GM18867 (cell line): ENCODE measurements at regions not wholly inside any gene's neighbourhood (a gene's known extent, or its start where the extent isn't known, plus 50 kb on each side); places are given as distances from the start of the nearest gene placed in this dataset.

ENCODE experiments used
- ATAC-seq: cut with Tn5 transposase; IDR thresholded peaks from one replicate; pipeline ENCODE4 v1.9.1; 2021; ENCODE audit warnings: mild to moderate bottlenecking, moderate library complexity; ENCODE audit not compliant: unreplicated experiment

DNA sequence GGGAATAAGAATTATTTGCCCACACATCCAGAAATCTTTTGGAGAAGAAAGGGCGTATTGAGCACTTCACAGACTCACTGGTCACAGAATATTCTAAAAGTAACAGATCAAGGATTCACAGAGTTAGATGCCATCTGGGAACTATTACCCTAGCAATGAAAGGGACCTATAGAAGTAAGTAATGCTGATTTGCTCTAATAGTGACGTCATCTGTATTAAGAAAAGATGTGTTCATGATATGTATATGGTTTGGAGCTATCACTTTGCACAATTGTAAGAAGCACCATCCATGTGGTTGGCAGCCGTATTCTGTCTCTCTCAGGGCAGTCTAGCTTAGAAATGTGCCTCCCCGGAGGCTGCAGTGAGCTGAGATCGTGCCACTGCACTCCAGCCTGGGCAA lies 52.8 kb upstream of the SV2C start:
- no peak for ATAC-seq

DNA sequence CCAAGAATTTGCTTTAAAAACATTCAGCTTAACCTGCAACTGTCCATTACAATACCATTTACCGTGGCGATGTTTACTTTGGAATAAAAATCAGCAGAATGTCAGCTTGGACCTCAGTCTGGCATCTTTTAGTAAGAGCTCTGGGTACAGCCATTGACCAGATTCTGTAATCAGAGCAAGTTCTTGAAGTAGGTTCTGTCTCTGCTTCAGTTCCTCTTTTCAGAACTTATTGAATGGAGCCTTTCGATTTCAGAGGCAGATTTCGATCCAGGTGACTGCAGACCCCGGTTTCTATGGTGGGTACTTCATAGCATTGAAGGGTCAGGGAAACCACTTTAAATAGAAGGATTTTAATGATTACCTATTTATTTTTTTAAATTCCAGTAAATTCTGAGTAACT lies 53.4 kb upstream of the SV2C start:
- ATAC-seq: no peak

DNA sequence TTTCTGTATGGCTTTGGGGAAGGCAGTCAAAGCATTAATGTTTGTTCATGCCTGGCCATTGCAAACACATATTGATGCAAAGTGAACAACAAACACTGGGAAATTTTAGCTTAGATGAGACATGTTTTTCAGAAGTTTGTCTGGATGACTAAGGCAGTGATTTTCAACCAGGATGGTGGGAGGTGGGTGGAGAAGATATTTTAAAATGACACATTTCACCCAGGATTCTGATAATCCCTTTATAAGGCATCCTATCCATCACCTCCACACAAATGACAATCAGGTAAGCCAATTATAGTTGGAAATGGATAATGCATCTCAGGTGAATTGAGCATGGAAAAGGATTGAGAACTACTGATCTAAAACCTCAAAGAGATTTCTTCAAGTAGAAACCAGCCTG lies 57.4 kb upstream of the SV2C start:
- no peak for ATAC-seq

DNA sequence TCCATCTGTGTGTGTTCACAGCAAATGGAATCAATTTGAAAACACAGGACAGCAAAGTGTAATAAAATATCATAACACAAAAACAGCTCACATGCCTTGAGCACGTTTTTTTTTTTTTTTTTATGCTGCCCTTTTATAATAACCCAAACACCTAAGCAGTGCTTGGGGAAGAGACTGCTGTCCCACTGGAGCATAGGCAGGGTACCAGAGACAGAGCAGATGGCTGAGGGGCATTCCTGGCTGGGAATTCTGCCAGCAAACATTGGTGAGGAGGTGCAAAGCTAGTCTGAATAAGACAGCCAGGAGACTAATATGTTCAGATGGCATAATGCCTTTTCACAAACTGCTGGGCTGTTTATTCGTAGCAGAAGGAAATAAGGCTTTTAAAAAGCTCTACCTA lies 58.1 kb upstream of the SV2C start:
- ATAC-seq: no peak

DNA sequence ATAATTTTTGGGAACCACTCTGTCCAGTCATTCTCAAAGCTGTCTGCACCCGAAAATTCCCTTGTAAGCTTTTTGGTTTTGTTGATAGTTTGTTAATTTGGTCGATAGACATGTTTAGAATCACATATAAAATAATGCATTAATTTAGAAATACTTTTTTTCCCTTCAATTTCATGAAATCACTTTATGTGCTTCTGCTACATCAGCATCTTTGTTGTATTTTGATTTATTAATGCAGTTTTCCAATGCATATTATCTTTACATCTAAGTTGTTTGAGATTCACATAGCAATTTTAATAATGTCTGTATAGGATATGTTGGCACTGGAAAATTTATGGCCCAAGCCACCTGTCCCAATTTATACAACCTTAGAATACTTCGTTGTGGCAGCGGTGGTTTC lies 60.6 kb upstream of the SV2C start:
- ATAC-seq: no peak

DNA sequence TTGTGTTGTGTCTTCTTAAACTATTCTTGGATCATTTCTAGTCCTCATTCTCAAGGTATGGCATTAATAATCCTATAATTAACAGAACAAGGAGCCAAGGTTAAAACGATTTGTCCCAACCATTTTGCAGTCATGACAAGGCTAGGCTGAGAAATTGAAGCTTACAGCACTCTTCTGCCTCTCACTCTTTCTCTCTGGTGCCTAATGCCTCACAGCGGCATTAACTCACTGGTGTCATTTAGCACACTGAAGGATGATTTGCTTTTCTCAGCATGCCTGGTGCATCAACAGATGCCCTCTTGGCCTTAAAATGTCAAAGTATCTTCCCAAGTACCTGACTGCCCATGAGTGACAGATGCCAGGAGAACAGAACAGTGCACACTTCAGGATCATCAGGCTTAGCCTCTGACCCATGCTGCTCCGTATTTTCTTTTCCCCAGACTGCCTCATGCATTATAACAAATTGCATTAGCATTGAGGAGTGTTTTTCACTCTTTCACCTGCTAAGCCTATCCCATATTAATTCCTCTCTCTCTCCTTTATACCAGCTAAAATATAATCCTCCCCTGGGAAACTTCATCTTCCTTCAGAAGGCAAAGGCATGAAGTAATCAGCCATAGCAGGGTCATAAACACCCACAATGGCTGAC lies 61.1 kb upstream of the SV2C start:
- ATAC-seq: no peak

DNA sequence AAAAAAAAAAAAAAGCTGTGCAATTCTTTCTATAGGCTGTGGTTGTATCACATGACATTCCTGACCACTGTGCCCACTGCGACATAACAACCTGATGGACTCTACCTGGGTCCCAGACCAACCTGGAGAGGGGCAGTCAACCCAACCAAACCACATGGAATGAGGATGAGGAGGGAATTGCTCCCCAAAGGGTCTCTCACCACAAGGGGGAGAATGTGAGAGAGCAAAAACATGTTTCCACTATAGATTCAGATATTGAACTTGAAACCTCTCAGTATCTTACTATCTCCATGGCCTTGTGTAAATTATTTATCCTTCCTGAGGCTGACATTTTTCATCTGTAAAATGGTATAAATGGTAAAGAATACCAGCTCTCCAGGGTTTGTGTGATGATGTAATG lies 66.9 kb upstream of the SV2C start:
- ATAC-seq: no peak

DNA sequence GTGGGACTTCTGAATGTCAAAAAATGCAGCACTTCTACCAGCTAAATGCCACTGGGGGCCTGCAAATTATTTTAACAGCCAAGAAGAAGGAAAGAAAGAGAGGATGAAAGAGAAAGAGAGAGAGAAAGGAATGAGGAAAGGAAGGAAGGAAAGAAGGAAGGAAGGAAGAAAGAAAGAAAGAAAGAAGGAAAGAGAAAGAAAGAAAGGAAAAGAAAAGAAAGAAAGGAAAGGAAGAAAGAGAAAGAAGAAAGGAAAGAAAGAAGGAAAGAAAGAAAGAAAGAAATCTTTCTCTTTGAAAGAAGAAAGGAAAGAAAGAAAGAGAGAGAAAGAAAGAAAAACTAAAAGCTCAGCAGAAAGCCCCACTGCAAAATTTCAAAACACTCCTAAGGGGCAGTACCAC lies 69.2 kb upstream of the SV2C start:
- ATAC-seq: no peak

DNA sequence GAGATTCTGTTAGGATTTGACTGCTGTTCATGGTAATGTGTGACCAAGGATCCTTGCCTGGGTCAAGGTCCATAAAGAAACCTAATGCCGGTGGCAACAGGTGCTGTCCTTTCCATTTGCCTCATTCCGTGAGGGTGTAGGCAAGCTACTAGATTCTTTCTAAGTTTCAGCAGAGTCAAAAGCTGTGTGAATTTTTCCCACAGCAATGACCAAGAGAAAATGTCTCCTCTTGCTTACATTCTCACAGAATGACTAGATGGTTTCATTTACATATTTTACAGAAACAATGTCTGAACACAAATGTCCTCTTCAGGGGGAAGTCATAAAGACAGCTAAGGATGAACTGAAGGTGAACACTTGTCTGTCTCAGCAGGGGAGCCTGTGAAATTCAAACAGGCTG lies 75.3 kb upstream of the SV2C start:
- ATAC-seq: no peak

DNA sequence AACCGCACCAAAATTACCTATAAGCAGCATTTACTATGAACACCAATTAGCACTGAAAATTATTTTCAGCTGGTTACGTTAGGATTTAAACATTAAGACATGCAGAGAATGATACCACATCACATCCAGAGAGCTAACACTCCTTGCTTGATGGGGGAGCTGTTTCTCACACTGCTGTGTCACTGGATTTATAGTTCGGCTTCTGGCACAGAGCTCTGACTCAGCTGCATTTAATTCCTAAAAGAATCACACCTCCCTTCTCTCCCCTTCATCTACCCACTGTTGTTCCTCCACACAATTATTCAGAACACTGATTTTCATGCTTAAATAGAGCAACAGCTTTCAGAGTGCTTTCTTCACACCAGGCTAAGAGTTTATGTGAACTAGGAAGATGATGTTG lies 82.6 kb upstream of the SV2C start:
- no peak for ATAC-seq

DNA sequence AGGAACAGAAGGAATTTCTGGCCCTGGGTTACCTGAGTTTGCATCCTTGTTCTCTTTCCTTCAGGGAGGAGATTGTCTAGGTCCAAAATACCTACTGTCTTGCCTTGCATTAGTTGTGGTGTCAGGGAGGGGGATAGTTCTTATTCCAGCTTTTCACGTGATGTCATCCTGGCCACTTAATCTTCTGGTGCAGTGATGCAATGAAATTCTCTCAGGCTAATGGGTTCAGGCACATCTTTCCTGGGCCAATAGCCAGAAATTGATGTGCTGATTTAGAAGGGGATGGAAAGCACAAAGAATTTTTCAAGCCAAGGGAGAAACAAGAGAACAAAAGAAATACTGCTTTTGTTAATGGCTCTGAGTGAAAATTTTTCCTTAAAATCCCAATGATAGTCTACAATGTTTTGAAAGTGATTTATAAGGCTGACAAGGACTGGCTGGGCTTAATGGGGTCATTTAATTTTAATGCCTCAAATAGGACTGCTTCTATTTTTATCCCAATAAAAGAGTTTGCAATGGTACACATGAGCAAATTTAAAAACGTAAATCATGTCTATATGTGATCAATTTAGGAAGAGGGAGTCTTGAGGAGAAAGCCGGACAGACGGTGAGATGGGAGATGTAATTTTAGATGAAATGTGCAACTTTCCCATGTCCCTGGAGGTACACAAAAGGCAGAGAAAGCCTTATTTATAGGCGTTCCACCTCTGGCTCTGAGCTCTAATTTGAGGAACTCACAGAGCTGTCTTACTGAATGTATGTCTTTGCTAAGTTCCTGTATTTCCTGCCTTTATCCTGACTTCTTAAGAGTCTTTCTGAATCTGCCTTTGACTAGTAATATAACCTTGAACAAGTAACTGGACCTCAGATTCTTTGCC lies 89.3 kb upstream of the SV2C start:
- ATAC-seq: no peak

DNA sequence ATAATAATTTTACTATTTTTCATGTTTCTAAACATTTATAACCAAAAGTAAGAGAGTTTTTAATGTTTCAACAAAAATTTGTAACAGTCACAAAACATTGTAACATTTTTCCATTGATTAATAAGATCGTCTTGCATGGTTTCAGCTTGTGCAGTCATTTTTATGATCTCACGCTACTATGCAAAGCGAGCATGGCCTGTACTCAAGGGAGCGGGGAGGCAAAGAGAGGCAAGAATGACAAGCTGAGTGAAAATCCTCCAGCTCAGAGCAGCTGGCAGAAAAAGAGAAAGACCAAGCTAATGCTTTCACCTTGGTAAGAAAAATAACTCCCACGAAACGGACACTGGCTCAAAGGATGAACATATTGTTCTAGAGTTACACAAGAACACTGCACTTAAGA lies 90.0 kb upstream of the SV2C start:
- ATAC-seq: no peak

DNA sequence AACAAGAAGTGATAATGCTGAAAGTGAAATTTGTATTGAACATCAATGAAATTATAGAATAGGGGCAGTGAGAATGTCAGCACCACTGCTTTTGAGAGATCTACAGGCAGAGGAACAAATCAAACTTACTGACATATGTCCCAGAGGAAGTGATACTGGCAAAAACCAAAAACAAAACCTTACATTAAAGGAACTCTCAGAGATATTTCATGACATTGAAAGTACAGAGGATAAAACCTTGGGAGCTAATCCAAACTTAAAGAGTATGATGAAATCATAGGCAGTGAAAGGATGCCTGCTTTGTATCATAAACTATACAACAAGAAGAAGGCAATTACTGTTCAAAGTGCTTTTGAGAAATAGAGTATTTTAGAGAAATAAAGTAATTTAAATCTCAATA lies 90.4 kb upstream of the SV2C start:
- no peak for ATAC-seq

DNA sequence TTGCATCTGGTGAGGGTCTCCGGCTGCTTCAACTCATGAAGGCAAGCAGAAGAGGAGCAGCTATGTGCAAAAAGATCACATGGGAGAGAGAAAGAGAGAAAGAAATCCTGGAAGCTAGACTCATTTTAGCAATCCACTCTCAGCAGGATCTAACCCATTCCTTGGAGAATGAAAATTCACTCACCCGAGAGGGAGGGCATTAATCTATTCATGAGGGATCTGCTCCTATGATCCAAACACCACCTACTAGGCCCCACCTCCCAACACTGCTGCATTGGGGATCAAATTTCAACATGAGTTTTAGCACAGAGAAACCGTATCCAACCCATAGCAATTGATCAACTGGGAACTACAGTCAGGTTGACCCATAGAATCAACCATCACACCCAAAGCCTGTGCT lies 98.1 kb upstream of the SV2C start:
- no peak for ATAC-seq

DNA sequence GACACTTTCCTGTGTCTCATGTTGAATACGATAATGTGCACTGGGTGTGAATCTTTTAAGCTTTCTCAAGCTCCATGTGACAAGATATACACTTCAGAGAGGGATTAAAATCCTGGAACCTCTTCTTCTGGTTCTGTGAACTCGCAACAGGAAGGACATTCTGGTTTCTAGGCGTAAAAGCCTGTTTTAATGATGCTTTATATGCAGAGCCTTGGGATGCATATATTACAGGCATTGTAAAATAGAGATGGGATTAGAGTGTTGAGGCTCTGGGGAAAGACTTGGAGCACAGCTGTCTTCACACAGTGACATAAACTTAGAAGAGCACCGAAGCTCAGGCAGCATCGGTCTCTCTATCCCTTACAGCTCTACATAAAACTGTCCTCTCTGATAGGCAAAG lies 107.7 kb upstream of the SV2C start:
- ATAC-seq: no peak

DNA sequence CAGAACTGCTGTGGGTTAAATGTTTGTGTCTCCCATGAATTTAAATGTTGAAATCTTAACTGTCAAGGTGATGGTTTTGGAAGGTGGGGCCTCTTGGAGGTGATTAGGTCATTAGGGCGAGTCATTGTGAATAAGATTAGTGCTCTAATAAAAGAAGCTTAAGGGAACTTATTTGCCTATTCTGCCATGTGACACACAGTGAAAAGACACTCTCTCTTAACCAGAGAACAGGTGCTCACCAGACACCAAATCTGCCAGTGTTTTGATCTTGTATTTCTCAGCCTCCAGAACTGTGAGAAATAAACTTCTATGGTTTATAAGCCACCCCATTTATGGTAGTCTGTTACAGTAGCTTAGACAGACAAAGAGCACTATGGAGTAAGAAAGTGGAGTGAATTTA lies 117.9 kb upstream of the SV2C start:
- ATAC-seq: no peak

DNA sequence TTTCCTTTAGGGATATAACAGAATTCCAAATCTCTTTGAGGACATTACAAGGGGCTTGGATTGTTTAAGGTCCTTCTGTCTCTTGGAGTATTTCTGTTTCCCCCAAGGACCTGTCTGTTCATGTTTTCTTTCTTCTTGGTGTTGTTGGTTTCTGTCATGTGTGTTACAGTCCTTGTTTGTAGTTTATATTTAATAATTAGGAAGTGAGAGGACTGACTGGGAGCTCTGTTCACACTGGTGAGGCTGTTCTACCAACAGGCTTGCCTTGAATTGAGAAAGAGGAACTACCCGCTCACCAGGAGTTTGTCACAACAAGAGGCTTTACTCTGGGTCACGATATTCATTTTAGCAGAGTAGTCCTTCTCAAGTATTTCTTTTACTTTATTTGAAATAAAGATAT lies 119.2 kb upstream of the SV2C start:
- ATAC-seq: peak; percentile 54

DNA sequence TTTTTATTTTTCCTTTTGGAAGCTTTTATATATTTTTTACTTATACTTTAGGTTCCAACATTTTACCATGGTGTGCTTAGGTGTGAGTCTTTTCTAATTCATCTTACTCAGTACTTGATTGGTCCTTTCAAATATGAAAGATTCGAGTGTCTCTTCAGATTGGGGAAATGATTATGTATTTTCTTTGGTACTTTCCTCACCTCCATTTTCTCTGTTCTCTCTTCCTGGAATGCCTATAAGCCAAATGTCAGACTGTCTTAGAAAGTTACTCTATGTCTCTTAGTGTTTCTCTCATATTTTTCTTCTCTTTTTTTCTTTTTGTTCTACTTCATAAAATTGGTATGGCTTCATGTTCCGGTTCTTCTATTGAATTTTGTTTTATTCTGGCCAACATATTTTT lies 119.6 kb upstream of the SV2C start:
- no peak for ATAC-seq

DNA sequence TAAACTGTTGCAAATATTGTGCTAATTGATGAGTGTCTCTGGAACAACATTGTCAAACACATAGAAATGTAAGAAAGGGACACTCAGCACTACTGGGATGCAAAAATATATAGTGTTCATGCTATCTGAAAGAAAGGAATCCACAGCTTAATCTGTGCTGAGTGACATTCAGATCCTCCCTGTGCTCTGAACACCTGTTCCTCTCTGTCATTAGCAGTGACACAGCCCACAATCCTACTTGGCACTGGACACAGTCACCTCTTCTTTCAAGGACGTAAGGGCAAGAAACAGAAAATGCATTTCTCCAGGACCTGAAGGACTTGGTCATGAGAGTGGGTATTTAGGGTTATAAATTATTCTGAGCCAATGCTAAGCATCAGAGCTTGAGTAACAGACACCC lies 121.4 kb upstream of the SV2C start:
- ATAC-seq: no peak

DNA sequence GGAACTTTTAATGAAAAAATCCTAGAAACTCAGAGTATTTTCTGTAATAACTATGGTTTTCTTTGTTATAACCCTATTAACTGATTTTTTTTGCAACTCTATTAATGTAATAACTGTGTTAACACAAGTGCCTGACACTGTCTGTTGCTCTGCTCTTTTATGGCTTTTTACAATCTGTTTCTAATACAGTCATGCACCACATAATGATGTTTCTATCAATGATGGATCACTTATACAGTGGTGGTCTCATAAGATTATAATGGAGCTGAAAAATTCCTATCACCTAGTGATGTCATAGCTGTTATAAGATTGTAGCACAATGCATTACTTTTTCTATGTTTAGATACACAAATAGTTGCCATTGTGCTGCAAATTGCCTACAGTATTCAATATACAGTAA lies 123.1 kb upstream of the SV2C start:
- ATAC-seq: no peak

DNA sequence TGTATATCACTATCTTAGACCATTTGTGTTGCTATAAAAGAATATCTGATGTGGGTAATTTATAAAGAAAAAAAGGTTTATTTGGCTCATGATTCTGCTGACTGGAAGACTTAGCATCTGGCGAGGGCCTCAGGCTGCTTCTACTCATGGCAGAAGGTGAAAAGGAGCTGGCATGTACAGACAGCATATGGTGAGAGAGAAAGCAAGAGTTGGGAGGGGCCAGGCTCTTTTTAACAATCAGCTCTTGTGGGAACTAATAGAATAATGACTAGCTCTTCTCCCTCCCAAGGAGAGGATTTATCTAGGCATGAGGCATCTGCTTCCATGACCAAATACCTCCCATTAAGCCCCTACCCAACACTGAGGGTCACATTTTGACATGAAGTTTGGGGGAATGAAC lies 130.2 kb upstream of the SV2C start:
- ATAC-seq: no peak

DNA sequence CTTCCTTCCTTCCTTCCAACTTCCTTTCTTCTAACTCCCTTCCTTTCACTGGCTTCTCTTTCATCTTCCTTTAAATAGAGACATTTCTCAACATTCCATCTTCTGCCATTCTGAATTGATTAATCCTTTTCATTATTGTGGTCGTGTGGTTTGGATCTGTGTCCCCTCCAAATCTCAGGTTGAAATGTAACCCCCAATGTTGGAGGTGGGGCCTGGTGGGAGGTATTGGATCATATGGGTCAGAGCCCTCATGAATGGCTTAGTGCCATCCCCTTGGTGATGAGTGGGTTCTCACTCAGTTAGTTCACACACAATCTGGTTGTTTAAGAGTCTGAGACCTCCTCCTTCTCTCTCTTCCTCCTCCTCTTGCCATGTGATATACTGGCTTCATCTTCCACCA lies 130.9 kb upstream of the SV2C start:
- ATAC-seq: no peak

DNA sequence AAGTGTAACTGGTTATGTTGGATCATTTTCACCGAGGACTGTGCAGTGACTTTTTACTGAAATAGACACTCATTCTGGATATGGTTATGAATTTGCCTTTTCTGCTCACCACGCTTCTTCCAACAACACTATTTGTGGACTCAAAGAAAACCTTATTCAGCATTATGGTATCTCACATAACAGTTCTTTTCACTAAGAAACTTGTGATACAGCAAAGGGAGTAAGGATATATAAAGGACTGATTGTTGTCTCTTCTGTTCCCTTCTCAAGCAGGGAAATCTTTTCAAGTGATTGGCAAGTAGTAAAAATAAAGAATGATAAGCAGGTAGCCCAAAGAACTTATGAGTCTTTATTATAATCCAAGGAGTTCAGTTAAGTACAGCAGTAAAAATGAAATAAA lies 131.5 kb upstream of the SV2C start:
- ATAC-seq: no peak
